ENCODE measurements at regions not wholly inside any gene's neighbourhood (a gene's known extent, or its start where the extent isn't known, plus 50 kb on each side); places are given as distances from the start of the nearest gene placed in this dataset.

- Histone ChIP-seq H3K36me3 (no peaks in the 10 kb centered on the region), H3K27me3 (no peaks in the 10 kb centered on the region), H3K4me1 (no peaks in the 10 kb centered on the region), H3K4me3 (no peak overlapping the region), H3K9me3 (no peaks in the 10 kb centered on the region), H3K27ac (no peak overlapping the region)
- intact Hi-C loops (cut with DNase I) = no loop called here
- TF ChIP-seq POLR2A (IDR thresholded peaks at IDR 0.05) (no peak), CTCF (IDR thresholded peaks at IDR 0.05) (peak; percentile 36 to 51 (median 44))
- WGBS (ENCODE audit: insufficient coverage, low coverage, low lambda C conversion rate, missing lambda C conversion rate) = 7% methylated on average over 1 of the region's 1 CpG
- ATAC-seq = peak; percentile 53 to 66 (median 58)
- DNase-seq = no peak
Measured at GRCh38 chr13:79775830-79776229, 294.9 kb downstream of the NDFIP2 start.

- intact Hi-C loops (cut with DNase I) = no loop called here
- H3K36me3 ChIP-seq = no peaks in the 10 kb centered on the region
- no peaks in the 10 kb centered on the region for H3K9me3 ChIP-seq
- 9% methylated on average over 1 of the region's 1 CpG for WGBS (ENCODE audit: insufficient coverage, low coverage, low lambda C conversion rate, missing lambda C conversion rate)
- TF ChIP-seq CTCF (IDR thresholded peaks at IDR 0.05) (no peak), POLR2A (IDR thresholded peaks at IDR 0.05) (no peak)
- DNase-seq = no peak
- H3K27ac ChIP-seq = no peak overlapping the region
- H3K4me3 ChIP-seq = no peak overlapping the region
- H3K4me1 ChIP-seq = no peaks in the 10 kb centered on the region
- H3K27me3 ChIP-seq = no peaks in the 10 kb centered on the region
- no peak for ATAC-seq
Measured at GRCh38 chr13:79772811-79773210, 291.9 kb downstream of the NDFIP2 start.

- no peak for TF ChIP-seq POLR2A (IDR thresholded peaks at IDR 0.05)
- TF ChIP-seq CTCF (IDR thresholded peaks at IDR 0.05) = no peak
- DNase-seq (no peak), ATAC-seq (no peak)
- Histone ChIP-seq H3K36me3 (no peaks in the 10 kb centered on the region), H3K27me3 (no peaks in the 10 kb centered on the region), H3K4me3 (no peak overlapping the region), H3K27ac (no peak overlapping the region), H3K4me1 (no peaks in the 10 kb centered on the region), H3K9me3 (no peaks in the 10 kb centered on the region)
- intact Hi-C loops (cut with DNase I) = no loop called here
Measured at GRCh38 chr13:79771493-79771892, 290.5 kb downstream of the NDFIP2 start.

GRCh38 chr13:79770056-79770455 lies 289.1 kb downstream of the NDFIP2 start:
- DNase-seq (no peak), ATAC-seq (no peak)
- no peak overlapping the region for H3K27ac ChIP-seq
- TF ChIP-seq POLR2A (IDR thresholded peaks at IDR 0.05) (no peak), CTCF (IDR thresholded peaks at IDR 0.05) (no peak)
- intact Hi-C loops (cut with DNase I) = no loop called here
- H3K9me3 ChIP-seq = no peaks in the 10 kb centered on the region
- H3K4me3 ChIP-seq = no peak overlapping the region
- no peaks in the 10 kb centered on the region for H3K36me3 ChIP-seq
- H3K27me3 ChIP-seq = no peaks in the 10 kb centered on the region
- WGBS (ENCODE audit: insufficient coverage, low coverage, low lambda C conversion rate, missing lambda C conversion rate) = 45% methylated on average over 1 of the region's 1 CpG
- no peaks in the 10 kb centered on the region for H3K4me1 ChIP-seq

GRCh38 chr13:79767126-79767525 lies 286.2 kb downstream of the NDFIP2 start:
- no peak overlapping the region for H3K27ac ChIP-seq
- H3K4me1 ChIP-seq = no peaks in the 10 kb centered on the region
- no peak for ATAC-seq
- H3K4me3 ChIP-seq = no peak overlapping the region
- H3K36me3 ChIP-seq = no peaks in the 10 kb centered on the region
- TF ChIP-seq CTCF (IDR thresholded peaks at IDR 0.05) = no peak
- no peak for TF ChIP-seq POLR2A (IDR thresholded peaks at IDR 0.05)
- intact Hi-C loops (cut with DNase I) = no loop called here
- WGBS (ENCODE audit: insufficient coverage, low coverage, low lambda C conversion rate, missing lambda C conversion rate) = 46% methylated on average over 2 of the region's 2 CpGs
- no peak for DNase-seq
- H3K27me3 ChIP-seq = no peaks in the 10 kb centered on the region
- no peaks in the 10 kb centered on the region for H3K9me3 ChIP-seq
